ENCODE measurements at regions not wholly inside any gene's neighbourhood (a gene's known extent, or its start where the extent isn't known, plus 50 kb on each side); places are given as distances from the start of the nearest gene placed in this dataset.
"Not testable (repeated sequence)": the region's sequence is repeated elsewhere in the genome, so short reads cannot be mapped to it uniquely, and the experiment has no call there.

GRCh38 chr12:25706646-25707045, 153.6 kb upstream of the LMNTD1 start:
- TF ChIP-seq CTCF (conservative IDR thresholded peaks at IDR 0.05 in 1 of 2, IDR thresholded peaks at IDR 0.05 in 1 of 2; ENCODE audit: low read depth in 1 of 2, low read length in 2 of 2); EZH2 (IDR thresholded peaks at IDR 0.05; ENCODE audit: low read length, missing control alignments): not testable (repeated sequence)

All from fibroblast of lung (primary cell).